ENCODE measurements at regions not wholly inside any gene's neighbourhood (a gene's known extent, or its start where the extent isn't known, plus 50 kb on each side); places are given as distances from the start of the nearest gene placed in this dataset.
"Not testable (repeated sequence)": the region's sequence is repeated elsewhere in the genome, so short reads cannot be mapped to it uniquely, and the experiment has no call there.

DNA sequence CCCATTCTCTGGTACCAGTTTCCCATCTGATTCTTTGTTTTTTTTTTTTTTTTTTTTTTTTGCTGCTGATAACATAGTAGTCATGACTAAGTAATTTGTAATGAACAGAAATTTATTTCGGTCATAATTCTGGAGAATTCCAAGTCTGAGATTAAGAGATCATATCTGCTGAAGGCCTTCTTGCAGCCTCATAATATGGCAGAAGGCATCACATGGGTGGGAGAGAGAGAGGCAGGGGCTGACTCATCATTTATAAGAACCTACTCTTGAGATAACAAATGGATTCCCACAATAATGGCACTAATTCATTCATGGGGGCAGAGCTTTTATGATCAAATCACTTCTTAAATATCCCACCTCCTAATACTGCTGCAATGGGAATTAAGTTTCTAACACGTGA is 1034.3 kb downstream of the STIM2 start:
- no peak for DNase-seq

DNA sequence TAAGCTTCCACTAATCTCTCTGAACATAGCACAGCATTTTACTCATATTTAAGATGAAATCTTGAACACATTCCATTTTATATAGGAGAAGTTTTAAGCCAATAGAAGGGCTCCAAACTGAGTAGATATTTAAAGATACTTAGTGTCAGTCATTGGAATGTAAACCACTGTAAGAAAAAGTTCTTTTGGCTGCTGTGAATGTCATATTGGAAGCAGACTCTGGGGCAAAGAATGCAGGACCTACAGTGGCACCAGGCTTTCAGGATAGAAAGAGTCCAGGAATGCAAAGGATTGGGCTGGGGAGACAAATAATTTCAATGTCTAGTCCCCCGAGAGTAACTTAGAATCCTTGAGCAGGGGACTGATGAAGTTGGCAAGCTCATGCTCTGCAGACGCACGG is 1047.7 kb downstream of the STIM2 start:
- DNase-seq: no peak

DNA sequence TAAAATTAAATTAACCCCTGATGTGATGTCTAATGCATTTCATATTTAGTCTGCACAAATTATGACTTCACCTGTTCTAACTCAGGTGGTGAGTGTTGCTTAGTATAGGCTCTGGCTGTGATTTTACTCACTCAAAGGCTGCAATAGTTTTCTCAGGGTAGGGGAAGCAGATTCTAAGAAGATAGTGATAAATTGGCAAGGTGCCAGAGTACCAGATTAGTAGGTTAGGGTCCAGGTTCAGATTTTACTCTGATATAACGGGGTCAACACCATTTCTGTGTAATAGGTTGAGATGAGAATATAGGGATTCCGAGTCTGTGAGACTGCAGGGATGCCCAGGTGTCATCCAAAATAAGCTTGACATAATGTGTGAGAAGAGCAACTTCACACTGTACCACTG is 1049.6 kb downstream of the STIM2 start:
- no peak for DNase-seq

DNA sequence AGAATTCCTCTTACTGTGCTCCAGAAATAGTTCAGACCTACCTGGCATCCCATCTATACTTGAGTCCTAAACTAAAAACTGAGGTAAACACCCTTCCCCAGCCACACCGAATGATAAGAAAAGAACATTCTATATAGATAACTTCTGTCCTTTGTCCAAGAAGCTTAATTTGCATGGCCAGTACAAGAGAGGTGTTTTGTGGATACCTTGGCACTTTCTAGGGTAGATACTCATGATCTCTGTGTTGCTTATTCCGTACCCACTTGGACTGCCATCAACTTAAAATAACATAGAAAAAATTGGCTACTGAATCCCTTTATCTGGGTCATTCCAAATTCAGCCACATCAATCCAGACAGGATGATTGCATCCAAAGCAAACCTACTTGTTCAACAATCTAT is 1050.4 kb downstream of the STIM2 start:
- no peak for DNase-seq

DNA sequence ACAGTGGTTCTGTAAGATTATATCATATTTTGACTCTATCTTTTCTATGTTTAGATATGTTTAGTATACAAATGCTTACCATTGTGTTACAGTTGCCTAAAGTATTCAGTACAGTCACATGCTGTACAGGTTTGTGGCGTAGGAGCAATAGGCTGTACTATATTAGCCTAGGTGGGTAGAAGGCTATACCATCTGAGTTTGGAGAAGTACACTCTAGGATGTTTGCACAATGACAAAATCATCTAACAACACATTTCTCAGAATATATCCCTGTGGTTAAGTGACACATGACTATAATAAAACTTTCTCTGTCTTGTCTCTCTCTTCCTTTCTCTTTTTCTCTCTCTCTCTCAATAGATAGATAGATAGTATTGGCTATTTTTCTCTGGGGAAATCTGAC is 1053.1 kb downstream of the STIM2 start:
- DNase-seq: no peak

DNA sequence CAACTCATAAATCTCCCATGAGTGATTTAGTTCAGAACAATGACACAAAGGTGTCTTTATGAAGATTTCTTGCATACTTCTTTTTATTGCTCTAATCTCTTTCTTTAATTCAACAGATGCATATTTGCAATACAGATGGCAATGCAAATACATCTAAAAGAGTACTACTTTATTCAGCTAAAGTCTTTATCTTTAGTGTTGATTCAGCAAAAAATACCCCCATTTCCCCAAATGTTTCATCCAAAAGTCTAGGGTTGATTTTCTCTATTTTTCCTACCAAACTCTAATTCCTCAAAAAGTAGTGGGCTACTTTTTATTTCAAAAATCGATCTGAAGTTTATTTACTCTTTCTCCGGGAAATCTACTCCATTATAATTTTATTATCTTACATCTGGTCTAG is 1055.2 kb downstream of the STIM2 start:
- no peak for DNase-seq

DNA sequence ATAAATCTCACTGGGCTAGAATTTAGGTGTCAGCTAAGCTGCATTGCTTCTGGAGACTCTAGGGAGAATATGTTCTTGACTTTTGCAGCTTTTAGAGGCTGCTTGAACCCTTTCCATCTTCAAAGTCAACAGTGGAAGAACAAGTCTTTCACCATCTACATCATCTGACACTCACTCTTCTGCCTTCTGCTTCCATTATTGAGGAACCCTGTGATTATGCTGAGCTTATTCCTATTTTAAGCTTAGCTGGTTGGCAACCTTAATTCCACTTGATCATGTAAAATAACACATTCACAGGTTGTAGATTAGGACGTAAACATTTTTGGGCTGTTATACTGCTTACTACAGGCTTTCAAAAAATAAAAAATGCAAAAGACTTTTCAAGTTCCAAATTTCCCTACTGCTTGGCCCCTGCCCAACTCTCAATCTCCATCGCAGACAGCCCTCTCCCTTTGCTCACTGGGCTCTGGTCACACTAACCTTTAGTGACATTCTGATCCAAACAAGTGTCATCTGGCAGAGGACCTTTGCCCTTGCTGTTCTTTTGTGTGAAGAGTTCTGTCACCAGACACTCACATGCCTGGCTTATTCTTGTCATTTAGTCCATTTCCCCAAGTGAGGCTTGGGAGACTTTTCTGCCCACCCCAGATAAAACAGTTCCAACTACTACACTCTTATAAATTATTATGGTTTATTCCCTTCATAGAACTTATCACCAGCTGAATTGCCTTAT is 1056.0 kb downstream of the STIM2 start:
- DNase-seq: no peak

DNA sequence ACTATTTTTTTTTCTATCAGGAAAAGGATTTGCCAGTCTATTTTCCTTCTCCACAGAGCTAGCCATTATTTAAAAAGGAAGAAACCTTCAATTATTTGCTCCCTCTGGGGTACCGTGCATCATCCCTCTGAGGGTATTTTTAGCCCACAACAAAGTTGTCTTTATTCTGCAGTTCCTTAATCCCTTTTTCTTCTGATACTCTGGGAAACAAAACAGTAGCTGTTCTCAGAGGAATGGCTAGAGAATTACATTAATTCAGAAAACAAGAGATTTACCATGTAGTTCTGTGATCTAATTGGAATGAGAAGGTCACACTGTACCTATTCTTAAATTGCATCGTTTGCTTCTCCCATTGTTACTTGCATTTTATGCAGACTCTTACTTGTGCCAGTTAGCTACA is 1056.7 kb downstream of the STIM2 start:
- no peak for DNase-seq

DNA sequence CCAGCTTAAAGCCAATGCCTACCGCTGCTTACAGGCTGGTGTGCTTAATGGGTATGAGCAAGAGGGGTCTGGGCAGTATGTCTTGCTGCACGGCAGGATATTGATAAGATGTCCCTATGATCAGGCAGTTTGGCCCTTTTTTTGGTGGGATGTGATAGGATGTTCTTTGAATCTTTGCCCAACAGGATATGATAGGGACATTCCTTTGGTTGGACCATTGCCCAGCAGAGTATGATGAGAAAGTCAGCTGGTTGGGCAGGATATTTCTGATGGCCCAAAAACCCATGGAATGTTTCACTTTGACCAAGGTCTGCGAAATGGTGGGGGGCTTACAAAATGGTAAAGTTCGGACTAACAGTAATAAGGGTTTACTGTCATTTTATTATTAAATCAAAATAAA is 1060.6 kb downstream of the STIM2 start:
- DNase-seq: no peak

DNA sequence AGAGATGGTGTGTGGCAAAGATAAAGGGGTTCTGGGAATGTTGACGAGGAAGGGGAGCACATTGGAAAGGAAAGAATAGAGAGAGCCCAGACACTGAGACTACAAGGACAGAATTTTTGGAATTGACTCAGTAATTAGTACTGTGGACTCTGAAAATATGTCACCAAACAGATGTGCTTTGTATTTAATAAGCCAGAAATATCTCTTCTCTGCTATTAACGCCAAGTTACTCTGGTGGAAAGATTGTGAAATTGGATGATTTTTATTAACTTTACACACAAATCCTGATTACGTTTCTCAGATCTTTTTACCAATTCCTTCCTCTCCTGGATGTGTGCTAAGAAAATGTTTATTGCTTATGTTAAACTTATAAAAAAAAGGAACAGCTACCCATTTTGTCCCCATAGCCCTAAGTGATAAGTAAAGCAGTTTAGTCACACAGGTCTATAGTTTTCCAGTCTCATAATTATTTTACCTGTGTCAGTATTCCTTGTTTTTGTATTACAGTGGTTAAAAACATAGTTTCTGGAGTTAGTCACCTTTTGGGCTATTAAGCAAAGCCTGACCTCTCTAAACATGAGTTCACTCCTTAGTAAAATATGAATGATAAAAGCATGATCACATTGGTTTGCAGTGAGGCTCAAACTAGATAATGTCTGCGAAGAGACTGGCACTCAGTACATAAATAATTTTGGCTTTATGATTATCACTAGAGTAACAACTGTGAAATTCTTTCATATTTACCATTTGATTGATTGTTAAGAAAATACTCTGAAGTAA is 1068.3 kb downstream of the STIM2 start:
- DNase-seq: no peak

DNA sequence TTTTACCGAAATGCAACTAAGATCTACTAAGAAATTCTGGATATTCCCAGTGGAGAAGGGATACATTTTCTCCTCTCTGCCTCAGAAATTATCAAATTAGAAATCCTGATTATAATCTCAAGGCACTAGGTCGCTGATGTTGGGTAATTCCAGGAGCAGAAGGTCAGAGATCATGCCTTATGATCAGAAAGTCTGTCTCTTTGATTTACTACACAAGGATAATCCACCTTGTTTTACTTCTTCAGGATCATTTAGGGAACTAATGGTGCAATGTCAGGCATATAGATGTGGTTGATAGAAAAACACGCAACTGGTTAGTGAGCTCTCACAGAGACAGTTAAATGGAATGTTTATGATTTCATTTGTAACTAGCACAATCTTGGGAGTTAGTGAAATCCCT is 1069.7 kb downstream of the STIM2 start:
- no peak for DNase-seq

DNA sequence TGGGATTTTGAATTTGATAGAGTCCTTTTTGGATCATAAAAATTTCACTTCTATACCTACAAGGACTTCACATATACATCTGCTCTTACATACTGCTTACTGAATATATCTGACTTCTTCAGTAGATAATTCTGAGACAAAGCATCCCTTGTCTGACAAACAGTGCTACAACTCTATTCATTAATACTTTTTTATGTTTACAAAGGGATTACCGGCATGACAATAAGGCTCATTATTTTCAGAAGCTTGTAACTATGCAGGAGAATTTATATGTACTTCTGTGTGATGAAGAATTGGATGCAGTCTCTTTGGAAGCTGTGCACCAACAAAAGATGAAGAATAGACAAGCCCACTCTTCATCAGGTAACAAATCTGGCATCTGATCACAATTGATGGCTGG is 1070.3 kb downstream of the STIM2 start:
- no peak for DNase-seq

DNA sequence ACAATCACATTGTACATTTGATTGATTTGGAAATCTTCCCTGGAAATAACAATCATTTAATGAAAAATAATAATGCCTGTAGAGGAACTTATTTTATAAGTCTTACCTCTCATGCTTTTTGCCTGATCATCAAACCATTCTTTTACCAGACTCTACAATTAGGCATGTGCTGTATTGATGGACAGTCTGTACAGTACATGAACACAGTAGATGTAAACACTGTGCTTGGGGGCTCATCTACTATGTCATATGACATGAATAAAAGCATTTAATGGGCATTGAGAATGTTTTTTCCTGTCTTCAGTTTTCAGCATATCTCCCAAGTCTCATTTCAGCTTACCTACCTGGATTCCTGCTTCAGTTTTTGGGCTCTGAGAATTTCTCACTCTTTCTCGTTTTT is 1070.9 kb downstream of the STIM2 start:
- no peak for DNase-seq

DNA sequence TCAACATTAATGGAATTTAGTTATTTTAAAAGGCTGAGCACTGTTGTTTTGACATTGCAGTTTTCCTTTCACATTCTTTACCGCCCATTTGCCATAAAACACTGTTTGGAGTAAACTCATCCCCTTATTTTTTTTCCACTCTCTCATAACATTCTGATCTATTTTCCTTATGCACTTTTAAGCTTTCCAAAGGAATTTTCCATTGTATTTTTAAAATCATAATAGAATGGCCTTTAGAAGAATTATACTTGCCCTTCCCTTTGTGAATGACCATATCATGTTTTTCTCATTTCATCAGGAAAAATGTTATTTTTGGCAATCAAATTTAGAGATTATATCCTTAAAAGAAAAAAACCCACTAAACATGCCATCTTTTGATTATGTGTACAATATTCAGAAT is 1074.2 kb downstream of the STIM2 start:
- no peak for DNase-seq

DNA sequence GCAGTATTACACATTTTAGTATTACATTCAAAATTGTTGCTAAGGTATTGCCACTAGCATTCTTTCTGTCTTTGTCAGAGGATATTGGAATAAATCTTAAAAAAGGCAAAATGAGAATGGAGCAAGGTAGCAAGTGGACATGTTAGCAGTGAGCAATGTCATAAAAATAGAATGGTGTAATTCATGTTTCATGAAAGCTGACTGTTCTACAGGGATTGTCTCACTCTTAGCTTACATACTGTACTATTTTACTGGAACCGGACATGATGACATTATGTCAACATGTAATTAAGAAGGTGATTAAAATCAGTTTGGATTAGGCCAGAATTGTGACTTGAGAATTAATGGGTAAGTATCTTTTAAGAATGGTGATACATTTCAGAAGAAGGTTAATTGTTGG is 1086.2 kb downstream of the STIM2 start:
- DNase-seq: no peak

DNA sequence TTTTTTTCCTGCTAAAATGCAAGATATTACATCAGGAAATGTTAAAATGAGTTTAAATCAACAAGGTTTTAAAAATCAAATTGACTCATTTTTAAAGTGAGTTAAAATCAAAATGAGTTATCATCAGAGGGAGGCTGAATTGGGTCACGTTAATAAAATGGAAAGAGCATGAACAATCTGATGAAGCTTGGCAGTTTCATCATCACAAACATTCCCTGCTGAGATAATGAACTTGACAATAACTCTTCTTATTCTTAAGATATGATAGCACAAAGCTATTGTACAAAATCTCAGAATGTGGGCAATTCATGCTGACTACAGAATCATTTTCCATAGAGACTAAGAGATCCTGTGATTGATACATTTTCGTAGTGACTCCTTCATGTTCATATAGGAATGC is 1086.7 kb downstream of the STIM2 start:
- DNase-seq: no peak

DNA sequence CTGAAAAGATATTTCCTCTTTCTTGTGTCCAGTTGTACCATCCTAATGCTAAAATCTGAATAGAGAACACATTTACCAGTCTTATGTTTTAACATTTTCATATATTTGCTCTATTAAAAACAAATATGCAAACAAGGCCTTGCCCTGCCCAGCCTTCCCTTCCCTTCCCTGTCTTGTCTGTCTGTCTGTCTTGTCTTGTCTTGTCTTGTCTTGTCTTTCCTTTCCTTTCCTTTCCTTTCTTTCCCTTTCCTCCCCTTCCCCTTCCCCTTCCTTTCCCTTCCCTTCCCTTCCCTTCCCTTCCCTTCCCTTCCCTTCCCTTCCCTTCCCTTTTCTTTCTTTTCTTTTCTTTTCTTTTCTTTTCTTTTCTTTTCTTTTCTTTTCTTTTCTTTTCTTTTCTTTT is 1103.5 kb downstream of the STIM2 start:
- no peak for DNase-seq

DNA sequence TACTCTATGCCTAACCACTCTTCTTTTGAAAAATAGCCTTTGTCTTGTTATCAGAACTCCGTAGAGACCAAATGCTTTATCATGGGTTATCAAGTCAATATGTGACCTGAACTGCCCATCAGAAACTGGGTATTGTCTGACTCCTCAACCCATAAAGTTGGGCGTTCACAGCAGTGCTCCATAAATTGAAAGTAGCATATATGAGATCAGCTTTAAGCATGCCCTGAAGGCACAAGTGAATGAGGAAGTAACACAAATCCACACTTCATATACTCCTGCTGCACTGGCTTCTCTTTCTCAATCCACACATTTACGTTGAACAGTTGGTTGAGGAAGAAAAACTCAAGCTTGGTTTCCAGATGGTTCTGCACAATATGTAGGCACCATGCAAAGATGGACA is 1106.0 kb downstream of the STIM2 start:
- DNase-seq: no peak

DNA sequence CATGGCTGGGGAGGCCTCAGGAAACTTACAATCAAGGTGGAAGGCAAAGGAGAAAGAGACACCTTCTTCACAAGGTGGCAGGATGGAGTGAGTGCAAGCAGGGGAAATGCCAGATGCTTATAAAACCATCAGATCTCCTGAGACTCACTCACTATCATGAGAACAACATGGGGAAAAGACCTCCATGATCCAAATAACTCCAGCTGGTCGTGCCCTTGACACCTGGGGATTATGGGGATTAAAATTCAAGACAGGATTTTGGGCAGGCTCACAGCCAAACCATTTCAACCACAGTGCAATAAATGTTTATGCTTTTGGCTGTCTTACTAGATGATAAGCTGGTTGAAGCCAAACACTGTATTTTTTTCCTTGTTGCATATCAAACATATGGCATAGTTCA is 1112.4 kb downstream of the STIM2 start:
- DNase-seq: no peak

DNA sequence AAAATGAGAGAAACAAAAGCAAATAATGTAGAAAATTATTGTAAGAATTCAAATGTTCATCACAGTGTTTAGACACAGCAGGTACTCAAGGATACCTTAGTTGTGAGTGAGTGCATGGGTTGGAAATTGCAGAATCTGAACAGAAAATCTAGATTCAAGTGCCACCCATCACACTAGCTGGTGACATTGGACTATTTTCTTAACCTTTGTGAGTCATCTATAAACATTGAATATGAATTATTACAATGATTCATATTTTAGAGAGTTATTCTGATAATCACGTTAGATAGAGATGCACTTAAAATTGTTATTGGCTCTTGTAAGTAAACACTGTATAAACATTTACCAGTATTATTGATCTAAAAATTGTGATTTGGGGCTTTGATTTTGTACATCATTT is 1113.1 kb downstream of the STIM2 start:
- DNase-seq: no peak

DNA sequence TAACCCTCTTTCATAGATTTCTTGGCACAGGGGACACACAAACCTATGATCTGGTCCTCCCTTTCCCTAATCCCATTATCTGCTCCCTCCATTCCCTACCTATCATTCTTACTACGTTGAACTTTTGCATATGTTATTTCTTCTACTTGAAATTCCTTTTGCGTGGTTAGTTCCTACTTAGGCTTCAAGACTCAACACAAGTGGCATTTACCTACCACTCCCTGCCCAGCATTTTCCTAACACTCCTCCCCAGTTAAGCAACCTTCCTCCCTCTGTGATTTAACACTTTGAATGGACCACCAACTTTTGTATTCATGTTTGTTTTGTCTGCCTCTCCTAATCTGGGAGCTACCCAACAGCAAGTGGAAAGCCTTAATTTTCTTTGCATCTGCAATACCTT is 1113.7 kb downstream of the STIM2 start:
- no peak for DNase-seq

DNA sequence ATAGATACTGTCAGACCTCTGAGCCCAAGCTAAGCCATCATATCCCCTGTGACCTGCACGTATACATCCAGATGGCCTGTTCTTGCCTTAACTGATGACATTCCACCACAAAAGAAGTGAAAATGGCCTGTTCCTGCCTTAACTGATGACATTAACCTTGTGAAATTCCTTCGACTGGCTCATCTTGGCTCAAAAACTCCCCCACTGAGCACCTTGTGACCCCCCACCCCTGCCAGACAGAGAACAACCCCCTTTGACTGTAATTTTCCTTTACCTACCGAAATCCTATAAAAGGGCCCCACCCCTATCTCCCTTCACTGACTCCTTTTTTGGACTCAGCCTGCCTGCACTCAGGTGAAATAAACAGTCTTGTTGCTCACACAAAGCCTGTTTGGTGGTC is 1114.2 kb downstream of the STIM2 start:
- not testable (repeated sequence) for DNase-seq

DNA sequence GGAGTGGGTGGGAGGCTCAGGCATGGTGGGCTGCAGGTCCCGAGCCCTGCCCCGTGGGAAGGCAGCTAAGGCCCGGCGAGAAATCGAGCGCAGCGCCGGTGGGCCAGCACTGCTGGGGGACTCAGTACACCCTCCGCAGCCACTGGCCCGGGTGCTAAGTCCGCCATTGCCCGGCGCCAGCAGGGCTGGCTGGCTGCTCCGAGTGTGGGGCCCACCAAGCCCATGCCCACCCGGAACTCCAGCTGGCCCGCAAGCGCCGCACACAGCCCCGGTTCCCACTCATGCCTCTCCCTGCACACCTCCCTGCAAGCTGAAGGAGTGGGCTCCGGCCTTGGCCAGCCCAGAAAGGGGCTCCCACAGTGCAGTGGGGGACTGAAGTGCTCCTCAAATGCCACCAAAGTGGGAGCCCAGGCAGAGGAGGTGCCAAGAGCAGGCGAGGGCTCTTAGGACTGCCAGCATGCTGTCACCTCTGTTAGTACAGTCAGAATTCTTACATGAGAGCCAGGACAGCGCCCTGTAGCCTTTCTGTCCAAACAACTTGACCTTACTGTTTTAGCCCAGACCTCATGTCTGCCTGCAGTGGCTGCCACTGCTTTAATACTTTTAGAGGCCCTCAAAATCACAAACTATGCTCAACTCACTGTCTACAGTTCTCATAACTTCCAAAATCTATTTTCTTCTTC is 1117.9 kb downstream of the STIM2 start:
- not testable (repeated sequence) for DNase-seq

DNA sequence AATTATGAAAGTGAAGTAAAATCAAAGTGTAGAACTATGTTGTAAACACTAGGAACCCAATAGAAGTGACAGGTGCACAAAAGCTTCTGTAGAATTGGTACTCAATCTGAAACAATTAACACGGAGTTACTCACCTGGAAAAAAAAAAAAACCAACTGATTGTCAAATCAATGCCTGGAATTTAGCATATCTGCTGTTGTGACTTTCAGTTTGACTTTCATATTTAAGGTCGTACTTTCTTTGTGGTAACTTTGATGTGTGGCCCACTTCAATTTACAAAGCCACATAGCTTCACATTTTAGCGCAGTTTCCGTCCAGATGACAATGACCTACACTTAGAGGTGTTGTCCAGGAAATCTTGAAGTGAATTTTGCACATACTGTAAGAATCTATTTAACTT is 1124.9 kb downstream of the STIM2 start:
- no peak for DNase-seq

Measured in activated effector memory CD4-positive, alpha-beta T cell treated with anti-CD3 and anti-CD28 coated beads, Interleukin-2, amount 50 U/mL, for 16 hours (primary cell).